DMS 273 treated with DMSO at 0.1 percent for 48 hours (cell line): ENCODE measurements at regions not wholly inside any gene's neighbourhood (a gene's known extent, or its start where the extent isn't known, plus 50 kb on each side); places are given as distances from the start of the nearest gene placed in this dataset.
"Not testable (repeated sequence)": the region's sequence is repeated elsewhere in the genome, so short reads cannot be mapped to it uniquely, and the experiment has no call there.

Source experiments
- DNase-seq: peaks from one replicate; lab custom pipeline; 2025; lab: John Stamatoyannopoulos, UW

DNA sequence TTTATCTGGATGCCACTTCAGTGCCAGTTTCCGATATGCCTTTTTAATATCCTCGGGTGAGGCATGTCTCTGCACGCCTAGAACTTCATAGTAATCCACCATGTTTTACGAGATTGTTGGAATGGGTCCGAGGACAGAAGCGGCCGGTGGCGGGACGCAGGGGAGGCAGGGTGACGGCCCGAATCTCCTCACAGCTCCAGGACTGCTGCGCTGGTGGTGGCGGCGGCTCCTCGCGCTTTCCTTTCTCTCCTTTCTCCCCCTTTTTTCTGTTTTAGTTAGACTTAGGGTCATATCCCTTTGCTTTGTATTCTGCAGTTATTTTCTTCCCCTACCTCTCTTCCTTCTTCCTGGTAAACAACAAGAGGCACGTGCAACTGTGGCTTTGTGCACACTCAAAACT lies 645.8 kb downstream of the ETS1 start:
- not testable (repeated sequence) for DNase-seq

DNA sequence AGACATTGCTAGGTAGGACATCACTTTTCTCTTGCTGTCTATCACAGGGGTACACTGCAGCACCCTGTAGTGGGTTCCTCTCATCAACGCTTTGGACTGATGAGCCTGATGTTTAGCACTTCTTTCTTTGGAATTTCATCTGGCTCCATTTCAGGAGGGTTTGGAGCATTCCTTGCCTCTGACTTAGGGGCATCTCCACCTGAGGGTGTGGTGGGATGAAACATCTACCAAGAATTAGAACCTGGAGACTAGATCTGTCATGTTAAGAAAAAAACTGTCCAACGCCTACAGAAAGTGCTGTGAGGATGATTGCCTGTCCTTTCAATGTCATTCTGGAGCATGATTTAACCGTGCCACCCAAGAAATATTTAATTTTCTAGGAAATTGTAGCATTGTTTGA lies 648.4 kb downstream of the ETS1 start:
- DNase-seq = no peak

DNA sequence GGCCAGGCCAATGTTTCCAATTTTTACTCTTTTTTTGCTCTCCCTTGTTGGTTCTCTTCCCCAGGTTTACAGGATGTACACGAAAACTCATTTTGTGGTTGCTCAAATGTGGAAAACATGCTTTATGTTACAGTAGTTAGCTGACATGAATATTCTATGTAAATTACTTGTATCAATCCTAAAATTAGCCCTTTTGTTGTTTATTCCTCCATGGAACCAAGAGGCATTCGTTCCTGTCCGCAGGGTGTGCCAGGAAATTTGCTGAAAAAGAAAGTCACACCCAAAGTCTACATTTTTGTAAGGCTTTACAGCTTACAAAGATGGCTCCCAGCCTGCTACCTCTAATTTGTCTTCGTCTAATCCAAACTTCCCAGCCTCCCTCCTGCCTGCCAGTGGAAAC lies 652.3 kb downstream of the ETS1 start:
- no peak for DNase-seq

DNA sequence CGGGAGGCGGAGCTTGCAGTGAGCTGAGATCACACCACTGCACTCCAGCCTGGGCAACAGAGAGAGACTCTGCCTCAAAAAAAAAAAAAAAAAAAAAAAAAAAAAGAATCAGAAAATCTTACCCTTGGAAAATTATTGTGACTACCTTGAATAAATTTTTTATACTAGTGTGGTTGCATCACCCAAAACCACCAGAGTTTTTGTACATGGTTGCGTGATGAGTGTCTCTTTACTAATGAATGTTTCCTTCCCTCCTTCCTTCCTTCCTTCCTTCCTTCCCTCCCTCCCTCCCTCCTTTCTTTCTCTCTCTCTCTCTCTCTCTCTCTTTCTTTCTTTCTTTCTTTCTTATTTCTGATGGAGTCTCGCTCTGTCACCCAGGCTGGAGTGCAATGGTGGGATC lies 653.4 kb downstream of the ETS1 start:
- not testable (repeated sequence) for DNase-seq

DNA sequence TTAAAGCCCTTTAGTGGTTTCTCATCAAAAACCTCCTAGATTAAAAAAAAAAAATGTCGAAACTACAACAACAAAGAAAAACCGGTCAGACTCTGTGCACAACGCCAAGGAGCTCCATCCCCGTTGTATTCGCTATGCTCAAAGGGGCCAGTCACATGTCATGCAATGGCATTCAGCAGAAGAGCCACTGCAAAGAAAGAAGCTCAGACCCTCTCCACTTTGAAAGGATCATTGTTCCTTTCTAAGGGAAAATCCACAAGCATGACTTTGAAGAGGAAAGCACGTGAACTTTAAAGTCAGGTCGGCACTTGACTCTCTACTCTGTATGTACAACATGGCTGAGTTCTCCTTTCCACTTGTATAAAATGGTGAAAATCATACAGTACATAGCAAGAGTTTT lies 655.6 kb downstream of the ETS1 start:
- DNase-seq = no peak

DNA sequence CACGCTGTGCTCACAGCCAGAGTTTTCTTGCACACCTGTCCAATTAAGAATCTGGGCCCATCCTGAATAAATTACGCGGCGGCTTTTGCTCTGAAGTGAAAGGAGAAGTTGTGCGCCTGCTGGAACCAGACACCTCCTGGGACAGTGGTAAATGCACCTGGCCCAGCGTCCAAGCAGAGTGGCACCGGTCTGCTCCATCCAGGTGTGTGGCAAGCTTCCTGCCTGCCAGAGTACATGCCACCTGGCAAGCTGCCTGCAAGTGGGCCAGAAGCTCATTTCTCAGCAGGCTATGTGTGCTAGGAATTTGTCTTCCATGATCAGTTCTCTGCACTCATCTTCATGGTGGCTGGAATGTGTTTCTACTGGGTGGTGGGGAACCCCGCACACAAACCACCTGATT lies 660.6 kb downstream of the ETS1 start:
- no peak for DNase-seq

DNA sequence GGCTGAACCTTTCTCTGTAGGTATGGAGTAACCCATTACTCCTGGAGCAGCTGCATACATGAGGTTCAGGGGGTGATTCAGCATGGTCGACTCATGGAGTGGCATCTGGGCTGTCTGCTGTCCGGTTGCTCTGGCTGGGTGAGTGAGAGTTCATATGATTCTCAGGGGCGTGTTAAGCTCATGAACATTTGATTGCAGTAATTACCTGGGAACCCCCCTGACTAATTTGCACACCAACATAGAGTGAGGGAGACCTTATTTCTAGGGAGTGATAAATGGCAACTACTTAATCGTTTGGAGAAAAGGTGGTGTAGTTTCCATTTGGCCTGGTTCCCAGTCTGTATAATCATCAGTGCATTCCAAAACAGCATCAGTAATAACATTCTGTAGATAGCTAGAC lies 661.9 kb downstream of the ETS1 start:
- no peak for DNase-seq

DNA sequence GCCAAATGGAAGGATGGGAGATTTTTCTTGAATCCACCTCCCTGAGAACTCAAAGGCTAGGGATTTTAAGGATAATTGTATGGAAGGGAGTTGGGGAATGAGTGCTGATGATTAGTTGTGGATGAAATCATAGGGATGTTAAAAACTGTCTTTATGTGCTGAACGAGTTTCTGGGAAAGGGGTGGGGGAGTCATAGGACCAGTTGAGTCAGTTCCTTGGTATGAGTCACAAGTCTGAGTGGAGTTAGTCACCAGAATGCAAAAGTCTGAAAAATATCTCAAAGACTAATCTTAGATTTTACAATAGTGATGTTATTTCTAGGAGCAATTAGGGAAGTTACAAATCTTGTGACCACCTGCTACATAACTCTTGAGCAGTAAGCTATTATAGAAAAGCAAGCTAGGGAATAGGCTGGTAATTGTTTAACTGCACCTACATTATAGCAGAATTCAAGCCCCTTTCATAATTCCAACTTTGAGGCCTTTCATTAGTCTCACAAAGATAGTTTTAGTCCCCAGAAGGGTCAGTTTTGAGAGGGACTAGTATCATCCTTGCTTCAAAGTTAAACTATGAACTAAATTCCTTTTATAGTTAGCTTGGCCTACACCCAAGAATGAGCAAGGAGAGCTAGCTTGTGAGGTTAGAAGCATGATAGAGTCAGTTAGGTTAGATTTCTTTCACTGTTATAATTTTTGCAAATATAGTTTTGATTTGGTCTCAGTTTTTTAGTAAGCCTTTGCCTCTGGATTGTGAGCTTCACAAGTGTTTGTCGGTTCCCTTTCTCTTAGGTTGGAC lies 668.0 kb downstream of the ETS1 start:
- DNase-seq = no peak

DNA sequence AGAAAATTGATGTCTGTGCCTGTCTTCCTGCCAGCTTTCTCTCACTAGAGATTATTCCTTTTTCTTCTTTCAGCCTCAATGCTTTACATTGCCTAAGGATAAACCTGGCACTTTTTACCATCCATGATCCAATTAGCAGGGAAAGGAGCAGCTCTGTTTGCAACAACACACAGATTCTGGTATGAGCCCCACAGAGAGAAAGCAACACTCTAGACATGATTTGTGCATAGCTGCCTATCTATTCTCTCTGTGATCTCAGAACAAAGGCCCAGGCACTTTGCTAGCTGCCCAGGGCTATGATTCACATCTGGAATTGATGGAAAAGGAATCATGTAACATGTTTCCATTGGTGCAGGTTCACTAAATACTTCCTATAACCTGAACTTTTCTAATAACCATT lies 685.0 kb downstream of the ETS1 start:
- no peak for DNase-seq

DNA sequence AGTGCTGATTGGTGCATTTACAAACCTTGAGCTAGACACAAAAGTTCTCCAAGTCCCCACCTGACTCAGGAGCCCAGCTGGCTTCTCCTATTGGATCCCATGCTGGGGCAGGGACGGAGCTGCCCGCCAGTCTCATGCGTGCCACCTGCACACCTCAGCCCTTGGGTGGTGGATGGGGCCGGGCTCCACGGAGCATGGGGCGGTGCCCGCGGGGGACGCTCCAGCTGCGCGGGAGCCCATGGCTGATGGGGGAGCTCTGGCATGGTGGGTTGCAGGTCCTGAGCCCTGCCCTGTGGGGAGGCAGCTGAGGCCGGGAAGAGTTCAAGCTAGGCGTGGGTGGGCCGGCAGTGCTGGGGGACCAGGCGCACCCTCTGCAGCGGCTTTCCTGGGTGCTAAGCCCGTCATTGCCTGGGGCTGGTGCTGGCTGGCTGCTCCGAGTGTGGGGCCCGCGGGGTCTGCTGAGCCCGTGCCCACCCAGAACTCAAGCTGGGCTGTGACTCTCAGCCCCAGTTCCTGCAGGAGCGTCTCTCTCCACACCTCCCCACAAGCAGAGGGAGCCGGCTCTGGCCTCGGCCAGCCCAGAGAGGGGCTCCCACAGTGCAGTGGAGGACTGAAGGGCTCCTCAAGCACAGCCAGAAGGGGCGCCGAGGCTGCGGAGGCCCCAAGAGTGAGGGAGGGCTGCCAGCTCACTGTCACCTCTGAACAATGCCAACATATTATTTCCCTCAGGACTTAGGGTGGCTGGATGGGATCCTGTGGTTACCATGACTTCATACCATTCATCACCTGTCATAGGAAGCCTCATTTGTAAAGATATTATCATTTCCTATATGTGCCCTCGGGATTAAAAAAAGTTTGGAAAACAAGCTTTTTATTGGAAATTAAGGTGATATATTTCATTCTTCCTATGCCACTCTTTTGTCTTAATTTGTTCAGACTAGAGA lies 688.7 kb downstream of the ETS1 start:
- no peak for DNase-seq

DNA sequence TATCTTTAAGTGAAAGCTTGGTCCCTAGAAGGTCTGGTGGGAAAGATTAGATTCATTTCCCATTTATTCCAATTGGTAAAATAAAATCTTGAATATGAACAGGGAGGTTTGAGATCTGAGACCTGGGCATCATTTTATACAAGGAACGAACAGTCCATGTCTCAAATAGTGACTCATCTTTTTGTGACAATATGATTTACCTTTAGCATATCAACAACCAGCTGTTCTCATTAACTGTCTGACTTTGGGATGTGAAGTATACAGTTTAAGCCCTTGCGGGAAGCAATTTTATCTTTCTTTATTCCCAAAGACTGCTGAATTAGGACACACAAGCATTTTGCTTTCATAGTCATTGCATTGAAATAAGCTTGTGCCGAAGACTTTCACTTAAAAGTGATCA lies 691.6 kb downstream of the ETS1 start:
- DNase-seq = no peak

DNA sequence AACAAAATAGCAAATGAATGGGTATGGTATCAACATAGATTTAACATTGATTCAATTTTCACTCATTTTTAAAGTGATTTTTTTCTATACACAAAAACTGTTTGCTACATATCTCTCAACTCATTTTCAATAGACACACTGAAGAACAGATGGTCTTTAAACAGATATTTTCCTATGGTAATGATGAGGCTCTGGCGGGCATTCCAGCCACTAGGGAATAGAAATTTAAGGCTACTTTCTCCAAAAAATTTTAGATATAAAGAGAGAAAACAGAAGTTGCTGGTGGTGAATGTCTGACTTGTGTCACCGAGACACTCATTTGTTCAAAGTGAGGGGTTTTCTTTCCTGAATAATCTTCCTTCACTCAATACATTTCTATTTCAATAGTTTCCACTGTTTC lies 693.0 kb downstream of the ETS1 start:
- DNase-seq = no peak

DNA sequence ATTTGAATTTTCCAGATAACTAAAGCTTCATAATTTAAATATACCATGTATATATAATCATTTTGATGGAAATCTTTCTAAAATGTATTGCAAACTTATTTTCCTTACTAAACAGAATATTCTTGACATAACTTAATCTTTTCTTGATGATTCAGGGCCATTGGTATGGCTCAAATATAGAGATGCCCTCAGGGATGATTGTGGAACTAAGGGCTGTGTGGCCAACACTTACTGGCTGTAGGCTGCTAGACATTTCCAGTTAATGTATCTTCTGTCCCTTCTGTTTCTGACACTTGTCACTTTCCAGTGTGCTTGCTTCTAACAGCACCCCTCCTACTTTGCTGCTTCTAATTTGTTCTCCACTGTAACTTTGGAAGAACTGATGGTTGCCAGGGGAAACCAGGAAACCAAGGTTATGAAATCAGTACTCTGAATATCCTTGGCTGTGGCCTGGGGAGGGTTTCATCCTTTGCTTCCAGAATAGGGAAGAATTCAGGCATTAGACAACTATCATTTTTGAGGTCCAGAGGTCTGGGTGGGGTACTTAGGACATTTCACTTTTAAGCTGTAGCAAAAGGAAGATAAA lies 697.2 kb downstream of the ETS1 start:
- no peak for DNase-seq

DNA sequence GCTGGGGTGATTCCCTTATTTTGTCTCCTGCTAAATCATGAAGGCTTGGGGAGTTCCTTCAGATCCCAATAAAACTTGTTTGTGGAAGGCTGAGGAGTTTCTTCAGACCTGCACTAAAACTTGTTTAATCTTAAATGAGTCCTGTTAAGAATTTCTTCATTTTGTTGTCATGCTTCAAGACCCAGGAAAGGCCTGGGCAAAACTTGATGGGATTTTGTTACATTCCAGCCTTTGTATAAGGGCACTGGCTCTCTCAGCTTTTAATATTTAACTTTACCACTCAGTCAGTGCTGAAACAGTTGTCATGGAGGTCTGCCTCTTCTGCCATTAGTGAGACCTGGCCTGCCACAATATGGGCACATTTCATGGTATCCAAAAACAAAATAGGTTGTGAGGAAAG lies 699.0 kb downstream of the ETS1 start:
- no peak for DNase-seq

DNA sequence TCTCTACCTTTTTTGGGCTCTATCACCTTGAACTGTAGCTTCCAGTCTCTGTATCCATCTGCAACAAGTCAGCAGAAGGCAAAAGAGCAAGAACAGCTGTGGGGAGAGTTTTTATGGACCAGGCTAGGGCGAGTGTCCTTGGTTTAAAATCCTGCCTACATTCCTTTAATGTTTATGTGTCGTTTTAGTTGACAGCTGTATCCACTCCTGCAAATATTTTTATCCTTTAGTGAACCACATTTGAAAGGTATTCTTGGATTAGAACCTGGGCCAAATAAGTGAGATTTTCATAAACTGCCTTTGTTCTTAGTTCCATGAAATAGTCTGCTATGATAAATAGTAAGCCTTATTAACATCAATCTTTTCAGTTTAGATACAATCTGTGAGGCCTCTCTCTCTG lies 712.2 kb downstream of the ETS1 start:
- no peak for DNase-seq

DNA sequence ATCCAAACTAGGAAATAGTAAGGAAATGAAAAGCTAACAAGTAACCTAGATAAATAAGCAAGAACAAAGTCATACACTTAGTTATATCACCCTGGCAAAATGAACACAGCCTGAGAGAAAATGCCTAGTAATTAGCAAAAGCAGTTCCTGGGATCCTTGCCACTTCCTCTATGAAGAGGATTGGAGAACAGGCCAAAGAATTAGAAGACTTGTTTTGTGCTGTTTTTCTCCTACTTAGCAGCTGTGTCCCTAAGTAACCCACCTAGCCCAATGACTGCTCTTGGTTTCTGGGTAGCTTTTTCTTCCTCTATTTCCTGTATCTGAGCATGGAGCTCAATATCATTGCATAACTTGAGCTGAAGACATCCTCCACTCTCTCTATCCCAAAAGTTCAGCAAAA lies 713.9 kb downstream of the ETS1 start:
- DNase-seq = no peak

DNA sequence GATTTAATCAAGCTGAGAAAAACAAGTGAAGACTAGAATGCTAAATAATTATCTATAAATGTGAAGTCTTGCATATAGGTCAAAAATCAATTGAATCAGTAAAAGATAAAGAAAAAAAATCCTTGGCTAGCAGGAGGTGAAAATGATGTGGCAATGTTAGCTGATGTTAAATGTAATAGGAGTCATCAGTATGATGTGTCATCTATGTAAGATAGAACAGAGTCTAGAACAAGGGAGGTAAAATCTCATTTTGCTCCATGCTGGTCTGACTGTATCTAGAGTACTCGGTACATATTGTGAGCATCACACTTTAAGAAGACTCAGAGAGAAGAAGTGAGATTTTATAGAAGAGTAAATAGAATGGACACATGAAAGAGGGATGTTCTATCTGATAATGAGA lies 721.2 kb downstream of the ETS1 start:
- no peak for DNase-seq

DNA sequence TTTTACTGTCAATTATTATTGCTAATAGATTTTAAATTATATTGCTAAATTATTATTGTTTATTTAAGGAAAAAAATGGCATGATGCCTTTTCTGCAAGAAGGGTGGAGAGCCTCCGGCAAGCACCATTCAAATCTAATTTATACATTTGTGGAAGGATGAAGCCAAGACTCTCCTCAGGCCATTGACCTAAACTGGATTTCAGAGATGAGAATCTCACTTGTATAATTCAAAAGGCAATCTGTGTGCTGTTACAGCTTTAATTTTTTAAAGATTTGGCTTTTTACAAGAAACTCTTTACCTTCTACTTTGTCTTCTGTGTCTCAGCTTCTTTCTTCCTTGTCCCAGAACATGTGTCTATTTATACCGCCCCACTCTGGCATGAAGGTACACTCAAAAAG lies 722.5 kb downstream of the ETS1 start:
- no peak for DNase-seq

DNA sequence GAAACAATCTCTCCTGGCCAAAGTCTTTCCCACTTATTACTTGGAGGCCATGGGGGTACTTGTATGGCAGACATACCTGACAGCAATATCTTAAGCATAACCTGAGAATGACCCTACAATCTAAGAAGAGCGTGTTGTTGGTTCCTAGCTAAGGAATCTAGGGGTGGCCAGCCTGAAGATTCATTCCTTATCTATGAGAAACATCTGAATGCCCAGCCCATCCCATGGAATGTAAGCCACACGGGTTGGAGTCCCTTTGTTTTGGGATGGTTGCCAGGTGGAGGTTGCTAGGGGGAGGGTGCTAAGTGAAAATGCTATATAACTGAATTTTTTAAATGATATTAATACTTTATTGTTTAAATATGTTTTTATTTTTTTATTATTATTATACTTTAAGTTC lies 725.0 kb downstream of the ETS1 start:
- no peak for DNase-seq

DNA sequence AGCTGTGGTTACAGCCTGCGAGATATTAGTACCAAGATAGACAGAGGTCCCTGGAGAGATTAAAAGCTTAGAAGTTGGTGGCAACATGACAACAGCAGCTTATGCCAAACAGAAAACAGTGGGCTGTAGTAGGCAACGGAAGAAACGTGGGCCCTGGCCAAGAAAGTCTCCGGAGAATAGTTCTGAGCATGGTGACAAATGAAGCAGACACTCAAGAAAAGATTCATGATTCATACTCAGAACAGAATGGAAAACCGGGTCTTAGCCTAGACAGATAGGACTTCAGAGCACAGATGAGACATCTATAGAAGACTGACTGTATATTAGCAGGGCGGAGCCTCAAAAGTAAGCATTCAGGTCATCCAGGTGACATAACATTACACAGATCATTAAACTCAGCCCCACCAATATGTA lies 727.4 kb downstream of the ETS1 start:
- no peak for DNase-seq

DNA sequence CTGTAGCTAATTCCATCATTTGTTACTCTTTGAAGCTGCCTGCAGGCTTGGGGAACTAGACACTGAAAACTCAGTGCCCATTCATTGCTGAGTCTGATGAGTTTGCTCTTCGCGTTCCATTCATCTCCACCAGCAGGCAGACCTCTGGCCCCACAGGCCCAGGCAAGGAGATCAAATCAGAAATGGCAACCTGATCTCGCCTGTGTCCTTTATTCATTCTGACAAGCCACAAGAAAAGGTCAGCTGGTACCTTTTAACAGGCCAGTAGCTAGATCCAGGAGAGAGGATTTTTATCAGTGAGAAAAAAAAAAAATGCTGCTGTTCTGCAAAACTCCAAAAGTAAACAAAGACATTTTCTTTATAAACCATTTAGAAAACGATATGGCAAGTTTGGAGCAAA lies 742.5 kb downstream of the ETS1 start:
- no peak for DNase-seq

DNA sequence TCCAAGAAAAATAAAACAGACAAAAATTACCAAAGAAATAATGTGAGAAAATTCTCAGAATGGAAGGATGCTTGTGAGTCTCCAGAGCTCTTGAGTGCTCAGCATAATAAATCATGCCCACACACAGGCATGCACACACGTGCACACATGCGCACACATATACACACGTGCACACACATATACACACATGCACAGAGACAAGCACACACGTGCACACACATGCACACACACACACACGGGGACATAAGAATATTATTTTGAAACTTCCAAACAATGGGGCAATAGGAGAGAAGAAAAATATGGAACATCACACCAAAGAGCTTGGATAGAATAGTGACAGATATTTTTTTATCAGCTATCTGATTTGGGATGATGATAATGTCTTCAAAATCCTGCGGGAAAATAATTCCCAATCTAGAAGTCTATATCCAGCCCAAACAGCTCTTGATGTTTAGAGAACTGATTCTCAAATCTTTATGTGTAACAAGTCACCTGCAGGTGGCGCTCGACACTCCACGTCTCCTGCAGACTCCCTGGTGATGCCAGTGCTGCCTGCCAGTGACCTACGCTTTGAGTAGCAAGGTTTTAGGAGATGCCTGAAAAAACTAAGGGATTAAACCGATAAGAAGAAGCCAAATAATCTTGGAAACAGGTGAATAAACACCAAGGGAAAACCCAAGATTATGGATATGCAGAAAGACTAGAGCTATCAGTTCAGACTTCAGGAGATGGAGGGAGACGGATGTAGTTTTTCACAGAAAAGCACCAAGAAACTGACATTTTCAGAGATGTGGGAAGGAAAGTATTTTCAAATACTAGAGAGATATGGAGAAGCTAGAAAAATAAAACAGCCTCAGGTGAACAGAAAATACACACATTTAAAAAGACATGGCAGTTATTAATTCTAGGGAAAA lies 743.6 kb downstream of the ETS1 start:
- no peak for DNase-seq
